ENCODE measurements at regions not wholly inside any gene's neighbourhood (a gene's known extent, or its start where the extent isn't known, plus 50 kb on each side); places are given as distances from the start of the nearest gene placed in this dataset.

DNA sequence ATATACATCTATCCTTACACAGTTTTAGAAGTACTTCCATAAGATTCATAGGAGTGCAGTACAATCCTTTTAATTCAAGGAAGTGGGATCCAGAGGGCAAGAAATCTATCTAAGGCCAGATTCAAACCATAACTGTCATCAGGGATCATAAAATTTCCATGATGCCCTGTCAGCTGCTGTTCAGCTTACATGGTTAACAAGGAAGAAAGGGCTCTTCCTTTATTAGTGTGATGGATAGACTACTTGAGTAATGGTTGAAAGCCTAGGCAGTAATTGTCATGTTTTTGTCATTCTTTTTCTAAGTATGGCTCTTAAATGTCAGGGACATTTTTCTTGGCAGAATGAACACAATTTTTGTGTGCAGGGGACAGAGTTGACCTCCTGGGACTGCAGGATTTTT is 159.8 kb upstream of the CXCL13 start:
- no peaks in the 10 kb centered on the region for H3K4me1 ChIP-seq (ENCODE audit: control insufficient read depth, insufficient read depth, low read length)
- CTCF ChIA-PET, result no interaction called here
- no peak overlapping the region for H3K27ac ChIP-seq (ENCODE audit: low read length)
- no peaks in the 10 kb centered on the region for H3K9me3 ChIP-seq (ENCODE audit: control insufficient read depth, insufficient read depth, low read depth, low read length)
- no peaks in the 10 kb centered on the region for H3K27me3 ChIP-seq (ENCODE audit: control insufficient read depth, insufficient read depth, low read length)
- no peak overlapping the region for H3K4me3 ChIP-seq (ENCODE audit: low read depth in 2 of 2, low read length in 2 of 2)
- POLR2A ChIA-PET, result no interaction called here
- intact Hi-C loops (cut with micrococcal nuclease; ENCODE audit: unreplicated experiment) (no loop called here), in situ Hi-C loops (cut with HindIII; ENCODE audit: low pct_unique_long_range_greater_than_20kb, low sequenced_read_pairs) (no loop called here)
- ATAC-seq (no peak), DNase-seq (ENCODE audit: low read depth, low spot score) (no peak)
- H3K36me3 ChIP-seq (ENCODE audit: control insufficient read depth, insufficient read depth, low read length), result no peaks in the 10 kb centered on the region
- TF ChIP-seq, protein P1, sequence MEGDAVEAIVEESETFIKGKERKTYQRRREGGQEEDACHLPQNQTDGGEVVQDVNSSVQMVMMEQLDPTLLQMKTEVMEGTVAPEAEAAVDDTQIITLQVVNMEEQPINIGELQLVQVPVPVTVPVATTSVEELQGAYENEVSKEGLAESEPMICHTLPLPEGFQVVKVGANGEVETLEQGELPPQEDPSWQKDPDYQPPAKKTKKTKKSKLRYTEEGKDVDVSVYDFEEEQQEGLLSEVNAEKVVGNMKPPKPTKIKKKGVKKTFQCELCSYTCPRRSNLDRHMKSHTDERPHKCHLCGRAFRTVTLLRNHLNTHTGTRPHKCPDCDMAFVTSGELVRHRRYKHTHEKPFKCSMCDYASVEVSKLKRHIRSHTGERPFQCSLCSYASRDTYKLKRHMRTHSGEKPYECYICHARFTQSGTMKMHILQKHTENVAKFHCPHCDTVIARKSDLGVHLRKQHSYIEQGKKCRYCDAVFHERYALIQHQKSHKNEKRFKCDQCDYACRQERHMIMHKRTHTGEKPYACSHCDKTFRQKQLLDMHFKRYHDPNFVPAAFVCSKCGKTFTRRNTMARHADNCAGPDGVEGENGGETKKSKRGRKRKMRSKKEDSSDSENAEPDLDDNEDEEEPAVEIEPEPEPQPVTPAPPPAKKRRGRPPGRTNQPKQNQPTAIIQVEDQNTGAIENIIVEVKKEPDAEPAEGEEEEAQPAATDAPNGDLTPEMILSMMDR (IDR thresholded peaks at IDR 0.05), result no peak
- TF ChIP-seq POLR2AphosphoS5 (IDR thresholded peaks at IDR 0.05; ENCODE audit: low read depth, low read length) (no peak), SIN3A (IDR thresholded peaks at IDR 0.05; ENCODE audit: borderline replicate concordance, insufficient read depth, low read depth, low read length) (no peak)
- TF ChIP-seq, protein P2, sequence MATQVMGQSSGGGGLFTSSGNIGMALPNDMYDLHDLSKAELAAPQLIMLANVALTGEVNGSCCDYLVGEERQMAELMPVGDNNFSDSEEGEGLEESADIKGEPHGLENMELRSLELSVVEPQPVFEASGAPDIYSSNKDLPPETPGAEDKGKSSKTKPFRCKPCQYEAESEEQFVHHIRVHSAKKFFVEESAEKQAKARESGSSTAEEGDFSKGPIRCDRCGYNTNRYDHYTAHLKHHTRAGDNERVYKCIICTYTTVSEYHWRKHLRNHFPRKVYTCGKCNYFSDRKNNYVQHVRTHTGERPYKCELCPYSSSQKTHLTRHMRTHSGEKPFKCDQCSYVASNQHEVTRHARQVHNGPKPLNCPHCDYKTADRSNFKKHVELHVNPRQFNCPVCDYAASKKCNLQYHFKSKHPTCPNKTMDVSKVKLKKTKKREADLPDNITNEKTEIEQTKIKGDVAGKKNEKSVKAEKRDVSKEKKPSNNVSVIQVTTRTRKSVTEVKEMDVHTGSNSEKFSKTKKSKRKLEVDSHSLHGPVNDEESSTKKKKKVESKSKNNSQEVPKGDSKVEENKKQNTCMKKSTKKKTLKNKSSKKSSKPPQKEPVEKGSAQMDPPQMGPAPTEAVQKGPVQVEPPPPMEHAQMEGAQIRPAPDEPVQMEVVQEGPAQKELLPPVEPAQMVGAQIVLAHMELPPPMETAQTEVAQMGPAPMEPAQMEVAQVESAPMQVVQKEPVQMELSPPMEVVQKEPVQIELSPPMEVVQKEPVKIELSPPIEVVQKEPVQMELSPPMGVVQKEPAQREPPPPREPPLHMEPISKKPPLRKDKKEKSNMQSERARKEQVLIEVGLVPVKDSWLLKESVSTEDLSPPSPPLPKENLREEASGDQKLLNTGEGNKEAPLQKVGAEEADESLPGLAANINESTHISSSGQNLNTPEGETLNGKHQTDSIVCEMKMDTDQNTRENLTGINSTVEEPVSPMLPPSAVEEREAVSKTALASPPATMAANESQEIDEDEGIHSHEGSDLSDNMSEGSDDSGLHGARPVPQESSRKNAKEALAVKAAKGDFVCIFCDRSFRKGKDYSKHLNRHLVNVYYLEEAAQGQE (IDR thresholded peaks at IDR 0.05; ENCODE audit: insufficient read depth in 1 of 2, low read depth in 2 of 2, low read length in 1 of 2), result no peak
- no TSS peak for BruUV-seq (replicated peaks)

DNA sequence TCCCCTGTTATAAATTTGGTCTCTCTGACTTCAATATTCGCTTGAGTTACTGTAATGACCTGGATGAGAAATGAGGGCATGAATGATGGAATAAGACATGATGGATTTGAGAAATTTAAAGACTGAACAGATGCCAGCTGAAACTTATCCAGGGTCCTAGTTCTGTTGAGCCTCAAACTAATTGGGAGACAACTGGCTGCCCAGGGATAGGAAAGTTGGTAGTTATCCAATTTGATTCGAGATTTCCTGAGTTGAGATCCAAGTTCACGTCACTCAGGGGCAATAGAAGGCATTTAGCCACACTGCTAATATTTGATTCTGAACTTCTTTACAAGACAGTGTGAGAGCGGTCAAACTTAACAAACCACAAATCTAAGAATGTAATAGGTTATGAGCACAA is 159.0 kb upstream of the CXCL13 start:
- Histone ChIP-seq H3K36me3 (ENCODE audit: control insufficient read depth, insufficient read depth, low read length) (no peaks in the 10 kb centered on the region), H3K27me3 (ENCODE audit: control insufficient read depth, insufficient read depth, low read length) (no peaks in the 10 kb centered on the region), H3K4me1 (ENCODE audit: control insufficient read depth, insufficient read depth, low read length) (no peaks in the 10 kb centered on the region), H3K27ac (ENCODE audit: low read length) (no peak overlapping the region), H3K9me3 (ENCODE audit: control insufficient read depth, insufficient read depth, low read depth, low read length) (no peaks in the 10 kb centered on the region), H3K4me3 (ENCODE audit: low read depth in 2 of 2, low read length in 2 of 2) (no peak overlapping the region)
- in situ Hi-C loops (cut with HindIII; ENCODE audit: low pct_unique_long_range_greater_than_20kb, low sequenced_read_pairs), result no loop called here
- TF ChIP-seq POLR2AphosphoS5 (IDR thresholded peaks at IDR 0.05; ENCODE audit: low read depth, low read length) (no peak), SIN3A (IDR thresholded peaks at IDR 0.05; ENCODE audit: borderline replicate concordance, insufficient read depth, low read depth, low read length) (no peak), TCF7L2 (IDR thresholded peaks at IDR 0.05; ENCODE audit: low read depth, low read length) (no peak)
- TF ChIP-seq, protein P1 (IDR thresholded peaks at IDR 0.05), result no peak
- TF ChIP-seq, protein P2 (IDR thresholded peaks at IDR 0.05; ENCODE audit: insufficient read depth in 1 of 2, low read depth in 2 of 2, low read length in 1 of 2), result no peak
- intact Hi-C loops (cut with micrococcal nuclease; ENCODE audit: unreplicated experiment), result no loop called here
- CTCF ChIA-PET, result no interaction called here
- BruUV-seq (replicated peaks), result no TSS peak
- DNase-seq (ENCODE audit: low read depth, low spot score) (no peak), ATAC-seq (no peak)
- POLR2A ChIA-PET, result no interaction called here

Measured in Panc1 (cell line).